Stimulated activated CD8-positive, alpha-beta memory T cell treated with anti-CD3 and anti-CD28 coated beads, Interleukin-7, amount 100 ng/mL, for 24 hours (primary cell): ENCODE measurements at regions not wholly inside any gene's neighbourhood (a gene's known extent, or its start where the extent isn't known, plus 50 kb on each side); places are given as distances from the start of the nearest gene placed in this dataset.
"Not testable (repeated sequence)": the region's sequence is repeated elsewhere in the genome, so short reads cannot be mapped to it uniquely, and the experiment has no call there.

Experiments
- DNase-seq: peaks from one replicate; pipeline ENCODE4 v3.0.0-alpha.2; 2020; ENCODE audit warnings: low read depth

DNA sequence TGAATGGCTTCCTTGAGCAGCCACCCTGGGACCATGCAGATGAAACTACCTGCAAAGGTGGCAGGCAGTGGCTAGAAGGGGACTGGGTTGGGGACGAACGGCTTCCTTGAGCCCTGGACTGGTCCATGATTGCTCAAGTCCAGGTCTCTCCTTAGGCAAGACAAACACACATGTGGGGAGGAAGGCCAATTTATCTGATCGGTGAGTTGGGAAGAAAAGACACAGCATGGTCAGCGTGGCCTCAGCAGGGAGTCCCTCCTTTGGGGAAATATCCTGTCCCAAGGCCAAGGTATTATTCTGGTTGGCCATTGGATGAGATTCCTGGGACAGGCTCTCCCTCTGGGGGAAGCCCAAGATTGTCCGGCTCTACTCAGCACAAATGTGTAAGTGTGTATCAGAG lies 116.3 kb upstream of the ERG start:
- no peak for DNase-seq

DNA sequence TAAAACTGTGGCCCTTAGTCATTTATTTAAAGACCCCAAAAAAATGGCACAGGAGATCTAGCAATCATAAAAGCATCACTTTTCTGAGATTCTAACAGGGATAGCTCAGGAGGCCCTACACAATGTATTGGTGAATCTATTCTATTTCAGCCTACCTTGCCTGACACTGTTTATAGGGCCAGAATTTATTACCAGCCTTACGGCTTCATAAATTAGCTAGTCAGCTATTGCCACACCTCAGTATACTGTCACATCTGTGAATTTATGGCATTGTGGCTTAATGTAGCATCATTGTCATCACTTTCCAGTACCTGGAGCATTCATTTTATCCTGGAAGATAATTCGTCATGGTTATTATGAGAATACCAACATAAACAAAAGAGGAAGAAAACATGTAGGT lies 121.2 kb upstream of the ERG start:
- no peak for DNase-seq

DNA sequence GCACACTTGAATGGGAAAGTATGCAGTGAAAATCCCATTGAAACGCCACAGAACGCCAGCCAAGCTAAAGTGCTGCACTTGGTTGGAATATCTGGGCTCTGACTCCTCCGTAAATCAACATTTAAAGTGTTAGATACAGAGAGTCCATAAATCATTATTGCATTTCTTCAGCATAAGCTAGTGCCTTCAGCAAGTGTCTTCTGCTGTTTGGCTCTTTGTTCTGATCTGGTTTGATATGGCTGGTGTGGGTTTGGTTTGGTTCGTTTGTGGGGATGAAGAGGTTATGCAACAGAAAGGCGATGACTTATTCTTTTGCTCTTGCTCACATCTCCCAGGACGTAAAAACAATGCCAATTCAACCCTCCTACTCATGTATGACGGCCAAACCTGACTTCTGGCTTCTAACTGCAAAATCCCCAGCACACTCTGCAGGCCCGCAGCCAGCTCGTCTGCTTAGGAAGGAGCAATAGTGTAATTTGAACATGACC lies 121.8 kb upstream of the ERG start:
- DNase-seq = no peak

DNA sequence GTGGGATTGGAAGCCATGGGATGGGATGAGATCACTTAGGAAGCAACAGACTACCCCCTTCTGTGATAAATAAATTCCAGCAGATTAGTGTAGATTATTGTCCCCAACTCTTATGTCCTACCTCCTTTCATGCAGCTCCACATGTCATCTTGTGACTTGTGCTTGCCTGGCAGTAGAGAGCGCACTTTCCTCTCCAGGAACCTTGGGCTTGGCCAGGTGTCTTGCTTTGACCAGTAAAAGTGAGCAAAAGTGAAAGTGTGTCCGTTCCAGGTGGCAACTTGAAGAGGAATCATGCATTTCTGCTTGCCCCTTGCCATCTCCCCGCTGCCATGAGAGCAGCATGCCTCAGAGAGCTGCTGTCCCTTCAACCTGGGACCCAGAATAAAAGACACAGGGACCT lies 122.9 kb upstream of the ERG start:
- no peak for DNase-seq

DNA sequence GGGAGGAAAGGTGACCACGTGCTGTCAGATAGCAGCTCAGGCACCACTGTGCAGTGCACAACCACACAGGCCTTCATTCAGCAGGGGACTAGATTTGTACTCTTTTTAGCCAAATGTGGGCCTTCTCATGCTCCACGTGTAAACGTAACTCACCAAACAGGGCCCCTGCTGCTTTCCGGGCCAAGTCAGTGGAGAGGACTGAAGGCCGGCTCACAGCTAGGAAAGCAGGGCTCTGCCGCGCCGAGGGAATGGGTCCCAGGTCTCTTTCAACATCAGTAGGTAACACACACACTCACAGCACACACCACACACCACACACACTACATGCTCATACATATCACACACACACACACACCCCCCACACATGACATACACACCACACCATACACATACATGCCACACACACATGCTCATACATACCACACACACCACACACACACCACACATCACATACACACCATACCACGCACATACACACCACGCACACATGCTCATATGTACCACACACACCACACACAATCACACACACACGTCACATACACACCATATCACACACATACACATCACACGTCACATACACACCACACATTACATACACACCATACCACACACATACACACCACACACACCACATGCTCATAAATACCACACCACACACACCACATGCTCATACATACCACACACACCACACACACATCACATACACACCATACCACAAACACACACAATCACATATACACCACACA lies 124.0 kb upstream of the ERG start:
- no peak for DNase-seq

DNA sequence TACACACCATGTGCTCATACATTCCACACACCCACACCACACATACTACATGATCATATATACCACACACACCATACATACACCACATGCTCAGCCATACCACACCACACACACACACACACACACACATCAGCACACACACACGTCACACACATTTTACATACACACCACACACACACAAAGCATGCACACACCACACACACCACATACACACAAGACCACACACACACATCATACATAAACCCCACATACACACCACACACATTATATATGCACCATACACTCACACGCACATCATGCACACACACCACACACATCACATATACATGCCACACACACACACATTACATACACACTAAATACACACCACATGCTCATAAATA lies 124.5 kb upstream of the ERG start:
- no peak for DNase-seq

DNA sequence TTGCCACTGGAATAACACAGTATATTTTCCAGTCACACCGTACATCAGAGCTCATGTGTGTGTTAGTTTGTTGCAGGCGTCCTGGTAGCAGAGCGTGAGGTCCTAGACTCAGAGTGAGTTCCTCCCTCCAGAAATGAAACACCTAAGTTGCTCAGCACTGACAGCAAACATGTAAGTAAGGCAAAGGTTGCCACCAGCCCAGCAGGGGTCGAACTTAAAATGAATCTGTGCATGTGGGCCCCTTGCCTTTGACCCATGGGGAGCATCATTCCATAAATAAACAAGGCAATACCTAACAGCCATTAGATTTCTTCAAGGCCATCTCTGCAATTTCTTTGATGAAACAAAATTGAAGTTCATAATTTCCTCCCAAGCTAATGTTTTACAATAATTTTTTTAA lies 125.3 kb upstream of the ERG start:
- DNase-seq = no peak

DNA sequence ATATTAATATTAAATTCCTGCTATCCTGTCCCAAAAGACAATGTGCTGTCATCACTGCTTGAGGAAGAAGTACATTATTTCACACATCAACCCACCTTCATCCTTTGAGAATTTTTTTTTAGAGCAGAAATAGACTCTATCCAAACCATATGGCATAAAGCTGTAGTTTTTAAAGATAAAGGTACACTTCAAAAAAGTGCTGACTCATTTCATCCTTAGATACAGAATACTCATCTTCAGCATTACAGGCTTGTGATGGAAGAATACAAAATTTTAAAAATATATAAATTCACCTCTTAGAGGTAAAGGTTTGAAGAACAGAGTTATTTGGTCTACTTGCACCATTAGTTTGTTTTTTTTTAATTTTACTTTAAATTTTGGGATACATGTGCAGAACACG lies 126.7 kb upstream of the ERG start:
- no peak for DNase-seq

DNA sequence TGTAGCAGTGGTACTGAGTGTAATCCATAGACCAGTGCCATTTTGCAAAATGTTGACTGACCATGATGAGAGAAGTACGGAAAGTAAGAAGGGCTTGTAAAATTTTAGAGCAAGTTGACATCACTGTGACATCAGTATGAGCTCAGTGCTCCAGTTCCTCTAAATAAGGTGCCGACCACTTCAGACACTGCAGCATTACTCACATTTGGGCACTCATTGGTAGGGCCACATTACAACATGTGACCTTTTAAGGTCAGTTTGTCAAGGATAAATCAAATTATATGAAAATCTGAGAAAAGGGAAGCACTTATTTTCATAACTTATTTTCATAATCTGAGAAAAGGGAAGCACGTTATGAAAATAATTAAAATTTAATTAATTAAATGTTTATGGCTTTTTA lies 128.0 kb upstream of the ERG start:
- DNase-seq = no peak

DNA sequence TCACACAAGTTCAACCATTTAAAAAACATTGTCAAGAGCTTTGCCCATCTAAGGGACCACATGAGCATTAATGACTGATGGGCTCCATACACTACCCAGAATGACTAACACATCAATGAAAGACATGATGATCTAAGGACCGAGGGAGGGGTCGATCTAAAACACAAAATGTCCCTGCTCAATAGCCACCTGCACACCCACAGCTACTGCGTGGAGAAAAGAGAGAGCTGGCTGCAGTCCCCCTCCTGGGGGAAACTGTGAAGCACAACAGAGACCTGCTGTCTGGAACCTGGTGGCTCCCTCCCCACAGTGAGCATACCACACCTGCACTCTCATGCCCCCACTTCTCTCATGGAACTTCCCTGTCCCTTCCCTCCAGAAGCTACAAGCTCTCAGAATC lies 130.1 kb upstream of the ERG start:
- no peak for DNase-seq

DNA sequence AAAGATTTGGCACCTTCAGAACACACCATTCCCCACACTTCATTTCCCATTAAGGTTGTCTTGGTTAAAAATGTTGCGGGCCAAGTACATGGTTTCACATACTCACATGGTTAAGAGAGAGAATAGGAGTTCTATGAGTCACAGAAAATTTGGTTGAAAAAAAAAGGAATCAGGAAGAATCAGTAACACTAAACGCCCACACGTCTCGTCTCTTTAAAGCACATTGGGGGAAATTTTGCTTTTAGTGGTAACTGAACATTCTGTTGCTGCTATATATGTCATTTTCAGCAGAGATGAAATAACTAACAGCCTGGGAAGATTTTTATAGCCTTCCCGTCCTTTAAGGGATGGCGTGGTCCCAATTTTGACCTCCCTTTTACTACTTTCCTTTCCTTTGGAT lies 132.9 kb upstream of the ERG start:
- no peak for DNase-seq

DNA sequence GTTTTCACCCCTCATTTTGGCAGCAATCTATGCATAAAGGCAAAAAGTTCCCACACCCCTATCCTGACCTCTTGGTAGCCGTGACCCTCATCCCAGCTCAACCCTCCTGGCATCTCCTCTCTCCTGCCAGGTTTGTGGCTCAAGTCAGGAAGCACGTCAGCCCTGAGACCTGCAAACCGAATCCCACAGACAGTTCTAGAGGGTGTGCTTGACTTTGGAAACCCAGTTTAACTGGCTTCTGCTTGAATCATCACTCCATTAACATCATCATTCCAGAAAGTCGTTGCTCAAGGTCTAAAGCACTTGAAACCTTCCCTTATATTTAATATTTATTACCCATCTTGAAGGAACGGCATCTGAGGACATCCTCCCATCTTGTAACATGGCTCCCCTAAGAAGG lies 133.4 kb upstream of the ERG start:
- no peak for DNase-seq

DNA sequence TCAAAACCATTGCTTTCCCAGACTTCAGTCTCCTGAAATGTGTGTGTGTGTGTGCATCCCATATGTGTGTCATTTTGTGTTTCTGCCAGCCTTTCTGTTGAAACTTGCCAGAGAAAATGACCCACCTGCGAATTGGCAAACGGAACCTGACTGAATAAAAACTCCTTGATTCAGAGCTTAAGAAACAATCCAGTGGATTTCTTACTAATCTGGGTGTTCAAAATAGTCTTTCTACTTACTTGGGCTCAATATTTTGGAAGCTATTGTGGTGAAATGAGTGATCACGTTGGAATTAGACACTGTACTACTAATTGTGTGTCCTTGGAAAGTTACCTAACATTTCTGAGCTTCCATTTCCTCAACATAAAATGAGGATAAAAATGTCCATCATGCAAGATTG lies 138.9 kb upstream of the ERG start:
- no peak for DNase-seq

DNA sequence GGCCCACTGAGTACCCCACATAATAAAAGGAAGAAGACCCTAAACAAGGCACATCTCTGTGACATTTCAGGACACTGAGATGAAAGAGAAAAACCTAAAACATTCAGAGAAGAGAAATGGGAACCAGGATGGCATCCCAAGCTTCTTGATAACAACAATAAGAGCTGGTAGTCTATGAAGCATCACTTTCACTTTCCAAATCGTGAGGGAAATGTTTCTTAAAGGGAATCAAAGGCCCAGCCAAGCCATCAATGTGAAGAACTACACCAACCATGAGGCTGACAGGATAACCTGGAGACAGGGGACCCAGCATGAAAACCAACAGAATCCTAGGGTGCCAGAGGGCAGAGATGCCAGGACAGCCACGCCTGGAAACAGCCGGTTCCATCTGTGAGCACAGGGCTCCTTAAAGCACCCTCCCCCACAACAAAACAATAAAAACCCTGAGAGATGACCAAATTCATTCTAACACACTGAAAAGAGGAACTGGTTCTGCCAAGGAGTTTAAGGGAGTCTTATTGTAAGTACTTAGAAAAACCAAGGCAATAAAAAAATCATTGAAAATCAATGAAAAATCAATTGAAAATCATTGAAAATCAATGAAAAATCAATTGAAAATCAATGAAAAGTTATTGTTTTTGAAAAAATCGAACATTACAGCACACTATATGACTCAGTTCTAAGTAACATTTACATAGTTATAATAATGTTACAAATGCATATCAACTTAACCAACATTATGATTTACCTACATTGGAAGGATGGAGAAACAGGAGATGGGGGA lies 141.5 kb upstream of the ERG start:
- no peak for DNase-seq

DNA sequence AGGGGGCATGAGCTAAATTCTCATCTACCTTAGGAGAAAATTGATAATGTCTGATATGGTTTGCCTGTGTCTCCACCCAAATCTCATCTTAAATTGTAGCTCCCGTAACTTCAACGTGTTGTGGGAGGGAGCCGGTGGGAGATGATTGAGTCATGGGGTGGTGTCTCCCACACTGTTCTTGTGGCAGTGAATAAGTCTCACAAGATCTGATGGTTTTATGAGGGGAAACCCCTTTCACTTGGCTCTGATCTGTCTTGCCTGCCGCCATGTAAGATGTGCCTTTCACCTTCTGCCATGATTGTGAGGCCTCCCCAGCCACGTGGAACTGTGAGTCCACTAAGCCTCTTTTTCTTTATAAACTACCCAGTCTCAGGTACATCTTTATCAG lies 142.1 kb upstream of the ERG start:
- DNase-seq = not testable (repeated sequence)

DNA sequence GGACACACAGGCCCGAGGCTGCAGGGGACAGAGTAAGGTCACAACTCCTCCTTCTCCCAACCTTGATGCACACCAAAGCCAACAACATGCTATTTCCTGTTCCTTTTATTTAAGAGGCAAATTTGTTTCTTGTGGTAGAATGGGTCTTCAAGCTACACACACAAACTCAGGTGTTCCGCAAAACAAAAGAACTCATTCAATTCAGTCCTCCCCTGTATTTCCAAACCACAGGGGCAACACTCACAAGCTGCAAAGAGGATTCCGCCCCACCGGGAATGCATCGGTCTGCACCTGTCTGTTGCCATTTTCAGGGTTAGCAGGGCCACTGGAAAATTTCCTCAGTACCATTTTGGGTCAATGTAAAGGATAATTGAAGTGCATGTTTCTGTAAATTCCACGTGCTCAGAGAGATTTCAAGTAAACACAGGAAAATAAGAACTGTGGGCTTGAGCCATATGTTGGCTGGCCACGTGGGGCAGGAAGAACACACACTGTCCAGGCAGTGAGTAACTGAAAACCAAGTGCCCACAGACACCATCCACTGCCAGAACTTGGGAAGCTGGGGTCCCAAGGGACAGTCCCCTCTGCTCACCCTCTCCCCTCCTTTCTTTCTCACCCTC lies 145.2 kb upstream of the ERG start:
- DNase-seq = no peak

DNA sequence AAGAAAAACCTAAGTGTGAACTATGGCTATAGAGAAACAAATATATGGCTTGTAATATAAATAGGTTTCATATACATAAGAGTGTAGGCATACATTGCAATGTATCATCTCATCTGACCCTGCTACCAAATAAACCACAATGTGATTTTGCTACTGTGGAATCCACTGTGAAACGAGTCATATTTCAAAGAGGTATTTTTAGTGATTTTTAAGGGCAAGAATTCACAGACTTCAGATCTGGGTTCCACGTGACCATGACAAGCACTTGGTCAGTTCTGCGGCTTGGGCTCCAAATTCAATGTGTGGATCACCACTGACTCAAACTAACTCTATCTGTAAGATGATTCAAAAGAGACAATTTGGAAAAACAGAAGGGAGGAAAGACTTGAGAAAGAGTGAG lies 147.0 kb upstream of the ERG start:
- DNase-seq = no peak

DNA sequence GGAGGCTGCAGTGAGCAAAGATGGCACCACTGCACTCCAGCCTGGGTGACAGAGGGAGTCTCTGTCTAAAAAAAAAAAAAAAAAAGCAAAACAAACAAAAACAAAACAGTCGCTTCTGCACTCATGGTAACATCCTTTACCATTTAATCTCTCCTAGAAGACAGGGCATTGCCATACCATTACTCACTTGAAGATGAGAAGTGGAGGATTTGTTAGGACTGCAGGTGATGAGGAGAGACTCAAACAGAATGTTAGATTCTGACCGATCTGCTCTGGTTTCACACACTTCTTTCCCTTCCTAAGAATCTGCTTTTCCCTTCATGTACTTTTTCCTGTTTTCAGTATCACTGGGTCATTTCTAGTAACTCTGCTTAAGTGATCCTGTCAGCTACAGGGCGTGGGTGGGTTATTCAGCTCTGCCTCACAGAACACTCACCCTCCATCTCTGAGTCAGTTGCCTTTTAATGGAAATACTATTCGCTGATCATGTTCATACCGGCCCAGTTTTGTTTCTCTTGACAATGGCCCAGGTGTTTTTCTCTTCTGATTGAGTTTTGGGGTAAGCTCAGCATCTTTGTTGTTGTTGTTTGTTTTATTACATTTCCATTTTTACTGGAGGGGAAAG lies 148.0 kb upstream of the ERG start:
- DNase-seq = no peak

DNA sequence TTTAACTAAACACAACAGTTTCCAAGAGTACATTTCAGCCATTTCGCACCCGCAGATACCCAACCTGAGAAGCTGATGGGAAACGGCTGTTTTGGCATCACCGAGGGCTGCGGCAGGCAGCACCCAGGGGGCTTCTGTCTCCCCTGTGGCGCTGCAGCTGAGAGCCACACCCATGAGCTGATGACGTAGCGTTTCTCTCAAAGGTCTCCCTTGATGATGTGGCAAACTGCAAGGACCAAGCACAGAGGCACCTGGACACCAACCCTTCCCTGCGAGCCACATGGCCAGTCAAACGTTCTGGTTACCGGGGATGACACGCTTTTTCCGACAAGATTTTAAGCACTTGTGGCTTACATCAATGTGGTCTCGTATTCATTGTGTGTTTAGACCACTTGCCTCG lies 150.8 kb upstream of the ERG start:
- DNase-seq = no peak

DNA sequence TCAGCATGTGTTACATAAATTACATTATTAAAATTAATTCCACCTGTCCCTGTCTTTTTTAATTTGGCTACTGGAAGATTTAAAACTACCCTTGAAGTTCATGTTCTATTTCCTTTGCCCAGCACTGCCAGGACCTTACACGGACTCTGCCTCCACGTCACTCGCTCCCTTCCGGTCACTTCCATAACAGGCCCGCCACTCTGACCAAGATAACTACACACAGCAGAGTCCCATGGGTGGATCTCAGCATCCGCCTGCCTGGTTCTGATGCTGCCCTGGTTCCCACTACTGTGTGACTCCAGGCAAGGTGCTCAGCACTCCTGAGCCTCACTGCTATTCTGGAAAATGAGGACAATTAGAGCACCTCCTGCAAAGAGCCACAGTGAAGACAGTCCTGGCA lies 153.3 kb upstream of the ERG start:
- DNase-seq = no peak

DNA sequence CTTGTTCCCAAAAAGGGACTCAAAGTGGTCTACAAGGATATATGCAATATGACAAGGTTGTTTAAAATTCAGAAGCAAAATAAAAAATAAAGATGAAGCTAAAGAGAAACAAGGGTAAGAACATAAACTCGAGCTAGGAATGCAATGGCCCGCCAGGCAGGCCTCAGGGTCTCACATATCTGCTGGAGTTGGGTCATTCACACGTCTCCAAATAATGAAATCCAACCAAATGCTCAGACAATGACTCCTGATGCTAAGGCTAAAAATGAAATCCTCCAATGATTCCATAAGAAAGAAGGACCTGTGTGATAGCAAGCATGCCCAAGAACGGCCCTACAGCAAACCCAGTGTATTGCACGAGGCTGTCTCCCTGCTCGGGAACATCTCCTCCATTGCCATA lies 153.3 kb upstream of the ETS2 start:
- DNase-seq = no peak

DNA sequence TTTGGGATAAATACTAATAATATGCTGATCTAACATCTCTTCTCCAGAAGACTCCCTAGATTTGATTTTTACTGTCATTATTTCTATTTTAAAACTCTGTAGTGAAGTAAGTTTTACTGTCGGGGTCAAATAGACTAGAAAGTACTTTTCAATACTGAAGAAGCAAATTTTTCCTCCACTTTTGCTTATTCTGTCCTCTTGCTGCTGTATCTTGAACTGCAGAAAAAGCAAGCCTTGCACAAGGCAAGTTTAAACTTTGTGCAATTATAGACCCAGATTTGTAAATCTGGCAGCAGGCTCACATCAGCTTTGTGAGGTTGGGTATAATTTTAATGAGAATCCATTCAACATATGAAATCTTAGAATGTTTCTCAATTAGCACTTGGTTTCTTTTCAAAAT lies 151.1 kb upstream of the ETS2 start:
- no peak for DNase-seq

DNA sequence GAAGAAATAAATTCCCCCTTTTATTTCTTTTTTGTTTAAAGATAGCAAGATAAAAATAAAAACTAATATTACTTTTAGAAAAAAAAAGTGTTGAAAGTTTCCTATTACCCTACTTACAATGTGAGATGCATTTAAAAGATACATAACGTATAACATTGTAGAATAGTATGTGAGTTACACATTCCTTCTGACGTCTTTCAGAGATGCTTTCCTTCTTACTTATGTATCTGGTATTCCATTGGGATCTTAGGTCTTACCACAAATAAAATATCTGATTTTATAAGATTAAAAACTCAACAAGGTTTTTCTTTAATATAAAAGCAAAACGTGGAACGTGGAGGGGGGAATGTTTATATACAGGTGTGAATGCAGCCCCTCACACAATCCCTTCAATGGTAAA lies 147.2 kb upstream of the ETS2 start:
- DNase-seq = no peak
